GM21619 (cell line): ENCODE measurements at regions not wholly inside any gene's neighbourhood (a gene's known extent, or its start where the extent isn't known, plus 50 kb on each side); places are given as distances from the start of the nearest gene placed in this dataset.
"Not testable (repeated sequence)": the region's sequence is repeated elsewhere in the genome, so short reads cannot be mapped to it uniquely, and the experiment has no call there.

Experiments
- ATAC-seq: cut with Tn5 transposase; IDR thresholded peaks from one replicate; pipeline ENCODE4 v1.9.1; 2021; ENCODE audit not compliant: unreplicated experiment

DNA sequence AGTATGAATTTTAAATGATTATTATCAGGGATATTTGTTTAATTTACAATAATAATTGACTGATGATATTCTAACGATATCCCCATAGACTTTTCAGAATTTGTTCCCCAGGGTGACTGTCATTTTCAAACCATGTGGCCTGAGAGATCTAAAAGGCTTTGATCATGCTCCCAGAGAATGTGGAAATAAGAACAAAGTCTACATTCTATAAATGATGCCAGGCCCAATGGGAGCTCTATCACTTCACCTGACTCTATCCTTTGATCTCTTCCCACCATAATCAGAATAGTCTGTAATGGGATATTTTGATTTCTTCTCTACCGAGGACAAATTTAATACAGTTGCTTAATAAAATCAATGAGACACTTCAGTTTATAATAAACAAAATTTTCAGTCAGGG, 483.4 kb upstream of the IRAK1BP1 start:
- no peak for ATAC-seq

DNA sequence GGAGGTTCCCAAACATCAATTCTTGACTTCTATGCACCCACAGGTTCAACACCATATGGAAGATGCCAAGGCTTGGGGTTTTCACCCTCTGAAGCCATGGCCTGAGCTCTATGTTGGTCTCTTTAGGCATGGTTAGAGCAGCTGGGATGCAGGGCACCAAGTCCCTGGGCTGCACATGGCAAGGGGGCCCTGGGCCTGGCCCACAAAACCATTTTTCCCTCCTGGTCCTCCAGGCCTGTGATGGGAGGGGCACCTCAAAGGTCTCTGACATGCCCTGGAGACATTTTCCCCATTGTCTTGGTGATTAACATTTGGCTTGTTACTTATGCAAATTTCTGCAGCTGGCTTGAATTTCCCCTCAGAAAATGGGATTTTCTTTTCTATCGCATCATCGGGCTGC, 480.5 kb upstream of the IRAK1BP1 start:
- ATAC-seq: not testable (repeated sequence)

DNA sequence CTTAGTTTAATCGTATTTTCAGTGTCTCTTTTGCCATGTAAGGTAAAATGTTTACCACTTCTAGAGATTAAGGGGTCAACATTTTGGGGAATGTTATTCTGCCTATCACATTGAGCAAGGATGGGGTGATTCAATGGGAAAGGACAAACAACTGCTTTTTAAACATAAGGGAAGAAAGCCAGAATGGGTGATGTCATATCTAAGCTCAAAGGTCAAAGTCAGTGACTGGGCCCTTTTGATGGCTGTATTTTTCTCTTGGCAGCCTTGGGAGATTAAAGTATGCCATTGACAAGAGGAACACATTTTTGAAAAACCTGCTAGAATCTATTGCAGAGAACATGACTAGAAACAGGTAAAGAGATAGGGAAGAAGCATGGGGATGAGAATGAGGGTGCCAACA, 477.3 kb upstream of the IRAK1BP1 start:
- no peak for ATAC-seq

DNA sequence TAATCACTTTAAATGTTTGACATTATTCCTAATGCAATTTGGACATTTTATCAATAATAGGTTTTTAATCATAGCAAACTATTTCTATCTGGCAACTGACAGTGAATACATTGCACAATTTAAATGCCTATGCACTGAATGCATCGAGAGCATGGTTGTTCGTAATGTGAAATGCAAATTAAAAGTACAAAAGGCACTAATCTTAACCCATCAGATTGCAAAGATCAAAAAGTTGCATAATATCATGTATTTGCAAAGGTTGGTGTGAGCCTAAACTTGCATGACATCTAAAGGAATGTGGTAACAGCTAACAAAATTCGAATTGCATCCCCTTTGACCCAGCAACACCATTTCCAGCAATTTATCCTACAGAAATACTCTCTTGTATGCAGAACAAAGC, 469.9 kb upstream of the IRAK1BP1 start:
- no peak for ATAC-seq

DNA sequence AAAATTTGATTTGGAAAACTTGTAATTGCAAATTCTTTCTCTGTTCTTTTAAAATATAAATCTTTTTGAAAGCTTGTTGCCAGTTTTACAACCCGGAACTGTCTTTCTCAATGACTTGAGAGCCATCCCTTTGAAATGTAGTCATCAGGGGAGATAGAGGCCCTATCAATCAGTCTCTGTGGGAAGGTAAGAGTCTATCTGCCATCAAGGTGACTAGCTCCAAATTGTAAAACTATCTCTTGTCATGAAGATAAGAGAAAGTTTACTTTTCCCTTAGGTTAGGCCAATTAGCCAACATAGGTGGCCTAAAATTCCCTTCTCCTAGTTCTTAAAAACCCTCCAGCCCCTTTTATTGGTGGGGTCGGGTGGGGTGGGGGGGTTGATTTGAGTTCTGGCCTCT, 469.1 kb upstream of the IRAK1BP1 start:
- ATAC-seq: no peak

DNA sequence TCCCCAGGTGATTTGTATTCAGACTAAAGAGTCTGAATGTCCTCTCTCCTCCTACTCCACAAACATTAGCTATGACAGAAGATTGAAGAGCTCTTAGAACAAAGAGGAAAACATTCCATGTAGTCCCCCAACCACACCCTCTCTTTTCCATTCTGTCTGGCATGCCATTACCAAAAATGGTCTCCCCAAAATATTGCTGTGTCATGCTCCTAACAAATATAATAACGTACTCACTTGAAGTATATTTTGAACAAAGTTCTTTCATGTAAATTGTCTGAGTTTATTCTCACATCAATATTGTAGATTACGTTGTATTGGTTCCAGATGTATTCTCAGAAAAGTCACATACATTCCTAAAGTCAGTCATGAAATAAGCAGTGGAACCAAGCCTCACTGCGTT, 467.3 kb upstream of the IRAK1BP1 start:
- no peak for ATAC-seq

DNA sequence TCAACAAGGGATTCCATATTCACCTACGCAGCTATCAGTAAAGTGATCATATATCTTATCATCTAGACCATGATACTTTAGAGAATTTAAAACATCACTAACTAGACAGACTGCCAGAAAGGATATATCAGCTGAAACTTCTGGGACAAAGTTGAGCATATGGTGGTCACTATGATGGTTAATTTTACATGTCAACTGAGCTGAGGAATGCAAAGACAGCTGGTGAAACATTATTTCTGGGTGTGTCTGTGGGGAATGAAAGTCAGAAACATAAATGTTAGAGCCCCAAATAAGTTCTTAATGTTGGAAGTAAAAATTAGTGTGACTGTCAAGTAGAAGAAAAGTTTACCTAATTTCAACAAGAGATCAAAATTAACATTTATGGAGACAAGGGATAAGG, 440.0 kb upstream of the IRAK1BP1 start:
- no peak for ATAC-seq

DNA sequence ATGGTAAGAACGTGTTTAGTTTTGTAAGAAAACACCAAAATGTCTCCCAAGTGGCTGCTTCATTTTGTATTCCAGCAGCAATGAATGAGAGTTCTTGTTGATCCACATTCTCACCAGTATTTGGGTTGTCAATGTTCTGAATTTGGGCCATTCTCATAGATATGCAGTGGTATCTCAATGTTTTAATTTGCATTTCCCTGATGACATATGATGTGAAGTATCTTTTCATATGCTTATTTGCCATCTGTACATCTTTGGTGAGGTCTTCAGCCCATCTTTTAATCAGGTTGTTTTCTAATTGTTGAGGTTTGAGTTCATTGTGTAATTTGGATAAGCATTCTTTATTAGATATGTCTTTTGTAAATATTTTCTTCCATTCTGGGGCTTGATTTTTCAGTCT, 436.8 kb upstream of the IRAK1BP1 start:
- no peak for ATAC-seq

DNA sequence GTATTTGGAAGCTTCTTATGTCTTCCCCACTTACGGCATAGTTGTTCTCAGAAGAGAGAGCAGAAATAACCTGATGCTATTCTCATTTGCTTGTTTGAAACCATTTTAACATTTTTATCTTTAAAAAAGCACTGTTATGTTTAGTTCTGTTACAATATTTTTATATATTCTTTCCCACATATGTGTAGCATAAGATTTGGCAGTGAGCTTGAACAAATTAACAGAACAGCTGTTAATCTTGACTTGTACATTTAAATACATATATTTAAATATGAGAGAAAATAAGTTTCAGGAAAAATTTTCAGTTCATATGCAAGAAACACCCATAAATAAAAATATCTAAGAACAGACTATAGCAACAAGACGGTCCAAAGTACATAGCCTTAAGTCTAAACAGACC, 431.7 kb upstream of the IRAK1BP1 start:
- no peak for ATAC-seq

DNA sequence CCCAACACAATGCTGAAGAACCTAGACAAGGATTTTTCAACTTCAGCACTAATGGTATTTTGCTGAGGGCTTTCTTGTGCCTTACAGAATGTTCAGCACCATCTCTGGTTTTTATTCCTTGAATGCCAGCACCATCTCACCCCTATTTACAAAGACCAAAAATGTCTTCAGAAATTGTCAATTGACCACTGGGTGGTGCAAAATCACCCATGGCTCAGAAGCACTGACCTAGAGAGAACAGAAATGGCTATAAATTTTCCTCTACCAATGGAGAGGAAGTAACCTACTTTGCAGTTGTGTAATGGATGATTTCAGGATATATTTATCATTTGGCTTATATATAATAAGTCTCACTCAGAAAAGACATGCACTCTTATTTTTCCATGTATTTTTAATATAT, 431.0 kb upstream of the IRAK1BP1 start:
- ATAC-seq: no peak

DNA sequence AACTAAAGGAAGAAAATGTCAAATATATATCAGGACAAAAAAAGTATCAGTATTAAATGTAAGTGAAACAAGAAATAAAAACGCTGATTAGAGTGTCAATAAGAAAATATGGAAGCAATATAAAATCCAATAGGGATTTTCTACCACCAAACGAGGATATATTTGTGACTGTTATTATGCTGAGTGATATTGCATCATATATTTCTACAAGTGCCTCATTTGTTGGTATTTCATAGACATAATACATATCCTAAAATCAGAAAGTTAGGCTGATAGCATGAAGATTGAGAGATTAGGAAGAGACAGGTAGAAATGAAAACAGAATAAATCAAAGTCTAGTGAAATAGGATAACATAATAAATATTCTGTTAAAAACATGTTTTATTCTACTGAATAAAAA, 429.2 kb upstream of the IRAK1BP1 start:
- ATAC-seq: no peak

DNA sequence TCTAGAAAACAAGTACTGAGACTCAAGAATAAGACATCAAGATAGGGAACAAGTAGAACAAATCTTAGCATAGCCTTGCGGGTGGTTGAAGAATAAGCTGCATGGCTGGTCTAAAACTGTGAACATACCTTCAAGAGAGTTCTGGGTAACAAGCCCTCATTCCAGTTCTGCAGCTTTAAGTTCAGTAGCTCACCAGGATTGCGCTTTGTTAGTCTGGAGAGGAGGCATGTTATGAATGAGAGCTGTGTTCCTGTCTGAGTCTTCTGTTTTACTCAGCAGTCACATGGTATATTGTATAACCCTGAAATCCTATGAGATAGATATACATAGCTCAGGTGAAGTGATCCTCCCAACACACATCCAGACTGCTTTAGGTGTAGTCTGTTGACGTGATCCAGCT, 406.6 kb upstream of the IRAK1BP1 start:
- no peak for ATAC-seq

DNA sequence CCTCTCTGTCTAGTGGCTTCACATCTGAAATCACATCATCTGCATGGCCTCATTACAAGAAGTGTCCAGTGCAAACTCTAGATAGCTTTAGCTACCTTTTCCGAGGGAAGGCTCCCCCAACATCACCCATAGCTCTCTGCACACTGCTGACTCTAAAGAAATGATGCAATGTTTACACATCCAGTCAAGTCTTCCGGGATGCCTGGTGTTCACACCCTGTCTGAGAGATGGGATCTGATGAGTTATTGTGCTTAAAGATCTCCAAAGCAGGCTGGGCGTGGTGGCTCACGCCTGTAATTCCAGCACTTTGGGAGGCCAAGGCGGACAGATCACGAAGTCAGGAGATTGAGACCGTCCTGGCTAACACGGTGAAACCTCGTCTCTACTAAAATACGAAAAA, 404.6 kb upstream of the IRAK1BP1 start:
- no peak for ATAC-seq

DNA sequence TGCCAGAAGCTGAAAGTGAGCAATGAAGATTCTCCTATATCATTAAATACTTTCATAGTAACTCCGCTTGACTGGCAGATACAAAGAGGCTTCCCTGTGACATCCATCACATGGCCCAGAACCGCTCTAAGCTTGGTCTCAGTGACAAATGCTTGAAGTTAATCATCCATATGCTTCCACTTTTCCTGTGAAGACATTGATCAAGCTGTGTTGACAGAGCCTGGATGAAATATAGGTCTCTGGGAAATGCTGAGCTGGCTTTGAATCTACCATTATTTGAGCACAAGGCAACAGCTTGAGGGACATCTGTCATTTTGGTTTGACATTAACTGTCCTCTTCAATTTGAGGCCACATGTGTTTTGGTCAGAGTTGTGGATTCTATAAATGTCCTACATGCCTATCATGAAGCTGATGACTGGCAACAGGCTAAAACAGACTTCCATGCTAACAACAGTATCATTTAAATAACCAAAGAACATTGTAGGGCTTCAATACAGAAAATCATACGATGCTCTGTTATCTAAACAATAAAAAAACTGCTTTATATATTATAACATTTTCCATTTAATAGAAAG, 402.2 kb upstream of the IRAK1BP1 start:
- ATAC-seq: no peak

DNA sequence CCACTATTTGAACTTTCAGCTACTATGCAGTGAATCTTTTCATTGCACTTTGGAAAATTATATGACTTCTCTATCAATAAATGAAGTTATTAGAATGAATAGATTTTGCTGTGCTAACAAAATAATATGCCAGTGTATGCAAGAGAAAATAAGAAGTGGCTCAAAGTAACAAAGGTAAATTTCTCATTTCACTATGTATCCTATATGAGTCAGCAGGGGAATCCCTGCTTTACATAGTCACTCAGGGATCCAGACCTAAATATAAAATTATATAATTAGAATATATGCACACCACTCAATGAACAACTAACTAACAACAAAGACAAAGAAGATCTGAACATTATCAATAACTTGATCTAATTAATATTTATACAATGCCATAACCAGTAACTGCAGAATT, 390.8 kb upstream of the IRAK1BP1 start:
- no peak for ATAC-seq

DNA sequence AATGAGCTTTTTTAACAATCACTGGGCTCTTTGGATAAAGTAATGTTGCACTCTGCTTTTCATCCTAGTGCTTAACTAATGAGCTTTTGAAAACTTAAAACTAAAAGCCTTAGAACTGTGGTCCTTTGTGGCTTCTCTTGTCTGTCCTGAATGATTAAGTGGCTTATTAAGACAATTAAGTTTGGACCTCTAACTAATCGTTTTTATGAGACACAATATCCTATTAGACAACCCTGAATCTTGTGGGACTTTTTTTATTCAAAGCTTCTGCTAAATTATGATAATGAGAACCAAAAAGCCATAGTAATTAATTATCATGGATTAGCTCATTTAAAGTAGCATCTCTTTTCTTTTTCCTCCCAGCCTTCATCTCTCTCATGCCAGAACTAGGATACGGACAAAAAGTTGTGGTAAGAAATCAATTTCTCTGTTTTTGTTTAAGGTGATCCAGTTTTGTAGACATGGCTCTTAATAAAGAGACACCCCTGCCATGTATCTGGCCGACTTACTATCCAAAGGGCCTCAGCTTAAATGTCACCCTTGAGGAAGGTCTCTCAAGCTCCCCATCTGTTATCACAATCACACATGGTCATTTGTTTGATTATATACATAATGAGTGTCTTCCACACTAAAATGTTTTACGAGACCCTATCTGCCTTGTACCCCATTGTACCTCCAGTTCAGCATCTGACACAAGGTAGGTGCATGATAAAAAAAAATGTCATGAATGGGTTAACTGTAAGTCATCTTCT, 384.4 kb upstream of the IRAK1BP1 start:
- ATAC-seq: no peak

DNA sequence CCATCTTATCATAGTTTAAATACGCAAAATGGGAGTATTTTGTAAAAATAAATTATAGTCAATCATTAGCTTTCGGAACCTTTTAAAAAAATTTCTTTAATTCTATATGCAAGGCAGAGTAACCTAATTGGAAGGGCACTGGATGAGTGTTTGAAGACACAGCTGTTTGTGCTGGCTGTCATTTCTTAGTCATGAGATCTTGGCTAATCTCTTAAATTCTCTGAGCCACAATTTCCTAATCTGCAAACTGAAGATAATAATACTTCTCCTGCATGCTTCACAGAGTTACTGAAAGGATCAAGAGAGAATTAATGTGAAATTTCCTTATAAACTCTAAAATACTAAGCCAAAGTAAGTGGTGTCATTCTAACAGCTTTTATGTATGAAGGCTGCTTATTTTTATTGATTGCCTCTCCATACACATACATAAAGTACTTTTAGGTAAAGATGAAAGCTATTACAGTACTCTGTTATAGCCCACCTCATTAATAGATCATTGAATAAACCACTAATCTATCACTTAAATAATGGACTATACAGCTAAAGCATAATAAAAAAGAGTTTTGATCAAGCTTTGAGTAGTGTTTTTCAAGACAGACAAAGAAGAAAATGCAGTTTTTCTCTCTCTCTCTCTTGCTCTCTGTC, 383.7 kb upstream of the IRAK1BP1 start:
- no peak for ATAC-seq

DNA sequence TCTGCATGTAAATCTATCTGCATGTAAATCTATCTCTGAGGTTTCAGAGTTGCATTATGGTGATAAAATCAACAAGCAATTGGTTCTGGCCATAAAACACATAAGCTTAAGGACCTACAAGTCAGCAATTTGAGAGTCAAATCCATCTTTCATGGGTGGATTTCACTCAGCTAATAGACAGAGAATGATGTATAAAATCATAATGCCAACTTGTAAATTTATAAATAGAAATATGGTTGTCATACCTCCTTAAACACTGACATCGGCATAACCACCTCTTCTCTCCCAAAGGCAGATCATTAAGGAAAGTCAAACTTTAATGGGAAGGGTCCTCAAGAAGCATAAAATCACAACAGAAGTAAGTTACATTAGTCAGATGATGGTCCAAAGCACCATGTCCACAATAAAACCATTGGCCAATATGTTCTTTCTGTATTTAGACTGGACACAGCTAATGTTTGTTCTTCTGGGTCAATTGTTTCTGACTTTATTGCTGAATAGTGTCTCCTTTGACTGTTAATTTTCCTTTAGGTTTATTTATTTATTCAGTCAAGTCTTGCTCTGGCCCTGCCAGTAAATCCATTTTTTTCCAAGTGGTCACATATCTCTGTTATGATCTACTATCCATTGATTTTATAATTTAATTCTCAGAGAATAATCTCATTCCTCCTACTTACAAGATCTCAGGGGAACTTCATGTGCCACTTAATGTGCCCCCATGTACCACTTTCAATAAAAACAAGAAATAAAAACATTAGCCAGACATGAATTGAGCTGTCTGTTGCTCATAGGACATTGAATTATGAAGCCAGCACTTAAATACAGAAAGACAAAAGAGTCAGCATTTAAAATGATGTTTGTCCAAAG, 382.9 kb upstream of the IRAK1BP1 start:
- ATAC-seq: no peak

DNA sequence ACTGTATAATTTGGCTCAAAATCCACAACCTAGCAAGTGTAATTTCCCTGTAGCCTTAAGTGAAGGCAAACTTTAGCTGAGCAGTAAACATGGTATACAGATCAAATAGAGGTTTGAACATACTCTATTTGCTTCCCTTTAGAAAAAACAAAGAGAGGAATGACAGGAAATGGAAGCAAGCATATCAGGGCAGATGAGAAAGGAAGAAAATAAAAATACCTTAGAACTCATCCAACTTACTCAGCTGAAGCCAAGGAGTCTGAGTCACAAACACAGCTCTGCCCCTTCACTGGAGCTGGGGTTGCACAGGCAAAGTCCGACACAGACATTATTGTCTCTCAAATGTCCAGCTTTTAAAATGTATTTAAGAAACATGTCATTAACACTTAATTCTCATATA, 379.9 kb upstream of the IRAK1BP1 start:
- ATAC-seq: no peak

DNA sequence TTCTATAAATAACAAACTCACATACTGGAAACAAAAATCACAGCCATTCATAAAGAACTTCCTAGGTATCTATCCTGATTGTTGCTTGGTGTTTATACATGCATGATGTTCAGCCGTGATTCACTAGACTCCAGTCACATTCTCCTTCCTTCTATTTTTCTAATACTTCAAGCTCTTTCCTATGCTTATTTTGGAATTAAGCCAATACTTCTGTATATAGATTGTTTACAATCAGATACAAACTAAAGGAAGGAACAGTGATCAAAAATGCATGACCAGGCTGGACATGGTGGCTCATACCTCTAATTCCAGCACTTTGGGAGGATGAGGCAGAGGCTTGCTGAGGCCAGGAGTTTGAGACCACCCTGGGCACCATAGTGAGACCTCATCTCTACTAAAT, 377.5 kb upstream of the IRAK1BP1 start:
- no peak for ATAC-seq

DNA sequence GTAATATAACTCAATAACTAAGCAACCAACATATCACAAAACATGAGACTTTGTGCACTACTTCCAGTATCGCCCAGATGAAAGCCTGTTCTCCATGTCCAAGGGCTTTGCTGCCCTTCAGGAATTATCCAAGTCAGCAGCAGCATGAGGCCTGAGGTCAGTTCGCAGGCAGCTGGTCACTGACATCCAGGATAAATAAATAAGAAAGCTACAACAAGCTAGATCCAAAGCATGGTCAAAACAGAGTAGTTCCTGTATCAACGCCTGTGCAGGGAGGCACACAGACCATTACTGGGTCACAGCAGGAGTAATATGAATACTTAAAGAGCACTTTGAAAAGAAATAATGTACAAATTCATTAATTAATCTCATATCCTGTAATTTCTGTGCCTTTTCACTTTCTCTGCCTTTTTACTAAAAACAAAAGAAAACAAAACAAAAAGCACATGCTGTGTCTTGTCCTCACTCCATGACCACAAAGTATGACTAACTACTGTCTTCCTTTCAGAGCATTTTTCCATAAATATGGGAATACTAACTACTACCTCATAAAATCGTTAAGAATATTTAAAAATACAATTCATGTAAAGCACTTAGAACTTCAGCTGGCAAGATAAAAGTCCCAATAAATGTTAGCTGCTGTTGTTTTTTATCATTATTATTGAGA, 374.9 kb upstream of the IRAK1BP1 start:
- ATAC-seq: no peak
